ENCODE measurements at regions not wholly inside any gene's neighbourhood (a gene's known extent, or its start where the extent isn't known, plus 50 kb on each side); places are given as distances from the start of the nearest gene placed in this dataset.
"Not testable (repeated sequence)": the region's sequence is repeated elsewhere in the genome, so short reads cannot be mapped to it uniquely, and the experiment has no call there.

DNA sequence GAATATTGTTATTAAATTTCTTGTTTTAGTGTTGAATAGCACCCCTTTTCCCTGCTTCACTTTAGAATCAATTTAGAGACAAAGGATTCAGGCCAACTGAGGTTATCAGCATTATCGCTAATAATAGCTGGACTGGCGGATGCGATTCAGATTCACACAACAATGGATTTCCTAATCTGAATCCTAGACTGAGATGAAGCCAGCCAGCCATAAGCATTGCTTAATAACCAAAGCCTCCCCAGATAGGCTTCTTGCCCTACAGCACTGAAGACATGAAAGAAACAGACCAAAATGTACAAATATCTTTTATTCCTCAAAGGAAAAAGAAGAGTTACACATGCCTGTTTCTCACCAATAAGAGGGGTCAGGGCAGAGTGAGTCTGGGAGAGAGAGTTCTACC, 94.0 kb upstream of the FBXO28 start:
- H3K36me3 Mint-ChIP-seq, POLR2A ChIA-PET, DNase-seq, H3K27me3 Mint-ChIP-seq, ATAC-seq, H3K27ac Mint-ChIP-seq, H3K9me3 Mint-ChIP-seq, H3K4me1 Mint-ChIP-seq, H3K4me3 Mint-ChIP-seq: not testable (repeated sequence)

DNA sequence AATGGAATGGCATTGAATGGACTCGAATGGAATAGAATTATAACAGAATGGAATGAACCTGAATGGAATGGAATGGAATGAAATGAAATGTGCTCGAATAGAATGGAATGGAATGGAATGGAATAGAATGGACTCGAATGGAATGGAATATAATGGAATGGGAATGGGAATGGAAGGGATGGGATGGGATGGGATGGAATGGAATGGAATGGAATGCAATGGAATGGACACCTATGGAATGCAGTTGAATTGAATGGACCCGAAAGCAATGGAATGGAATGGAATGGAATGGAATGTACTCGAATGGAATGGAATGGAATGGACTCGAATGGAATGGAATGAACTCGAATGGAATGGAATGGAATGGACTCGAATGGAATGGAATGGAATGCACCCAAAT, 98.1 kb upstream of the FBXO28 start:
- H3K4me3 Mint-ChIP-seq, H3K9me3 Mint-ChIP-seq, ATAC-seq, H3K4me1 Mint-ChIP-seq, DNase-seq, H3K27ac Mint-ChIP-seq, POLR2A ChIA-PET, H3K36me3 Mint-ChIP-seq, H3K27me3 Mint-ChIP-seq: not testable (repeated sequence)

DNA sequence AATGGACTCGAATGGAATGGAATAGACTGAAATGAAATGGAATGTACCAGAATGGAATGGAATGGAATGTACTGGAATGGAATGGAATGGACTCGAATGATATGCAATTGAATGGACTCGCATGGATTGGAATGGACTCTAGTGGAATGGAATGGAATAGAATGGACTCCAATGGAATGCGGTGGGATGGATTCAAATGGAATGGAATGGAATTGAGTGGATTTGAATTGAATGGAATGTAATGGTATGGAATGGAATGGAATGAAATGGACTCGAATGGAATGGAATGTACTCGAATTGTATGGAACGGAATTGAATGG, 99.6 kb upstream of the FBXO28 start:
- POLR2A ChIA-PET: no interaction called here
- Mint-ChIP-seq H3K4me3 (no peak overlapping the region), H3K27ac (no peak overlapping the region), H3K9me3 (peaks cover 0 to 2% (median 0%) of the 10 kb centered on the region in 9 donors), H3K36me3 (peaks cover 0 to 4% (median 0%) of the 10 kb centered on the region in 3 donors), H3K27me3 (no peaks in the 10 kb centered on the region), H3K4me1 (peaks cover 0 to 2% (median 0%) of the 10 kb centered on the region in 4 donors)
- DNase-seq (no peak), ATAC-seq (no peak)

DNA sequence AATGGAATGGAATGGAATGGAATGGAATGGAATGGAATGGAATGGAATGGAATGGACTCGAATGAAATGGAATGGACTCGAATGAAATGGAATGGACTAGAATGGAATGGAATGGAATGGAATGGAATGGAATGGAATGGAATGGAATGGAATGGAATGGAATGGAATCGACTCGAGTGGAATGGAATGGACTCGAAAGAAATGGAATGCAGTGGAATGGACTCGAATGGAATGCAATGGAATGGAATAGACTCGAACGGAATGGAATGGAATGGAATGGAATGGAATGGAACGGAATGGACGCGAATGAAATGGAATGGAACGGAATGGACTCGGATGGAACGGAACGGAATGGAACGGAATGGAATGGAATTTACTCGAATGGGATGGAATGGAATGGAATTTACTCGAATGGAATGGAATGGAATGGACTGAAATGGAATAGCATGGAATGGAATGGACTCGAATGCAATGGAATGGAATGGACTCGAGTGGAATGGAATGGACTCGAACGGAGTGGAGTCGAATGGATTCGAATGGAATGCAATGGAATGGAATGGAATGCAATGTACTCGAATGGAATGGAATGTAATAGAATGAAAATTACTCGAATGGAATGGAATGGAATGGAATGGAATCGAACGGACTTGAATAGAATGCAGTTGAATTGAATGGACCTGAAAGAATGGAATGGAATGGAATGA, 100.1 kb upstream of the FBXO28 start:
- ATAC-seq, POLR2A ChIA-PET, H3K9me3 Mint-ChIP-seq, H3K27ac Mint-ChIP-seq, H3K4me3 Mint-ChIP-seq, H3K27me3 Mint-ChIP-seq, DNase-seq, H3K4me1 Mint-ChIP-seq, H3K36me3 Mint-ChIP-seq: not testable (repeated sequence)

DNA sequence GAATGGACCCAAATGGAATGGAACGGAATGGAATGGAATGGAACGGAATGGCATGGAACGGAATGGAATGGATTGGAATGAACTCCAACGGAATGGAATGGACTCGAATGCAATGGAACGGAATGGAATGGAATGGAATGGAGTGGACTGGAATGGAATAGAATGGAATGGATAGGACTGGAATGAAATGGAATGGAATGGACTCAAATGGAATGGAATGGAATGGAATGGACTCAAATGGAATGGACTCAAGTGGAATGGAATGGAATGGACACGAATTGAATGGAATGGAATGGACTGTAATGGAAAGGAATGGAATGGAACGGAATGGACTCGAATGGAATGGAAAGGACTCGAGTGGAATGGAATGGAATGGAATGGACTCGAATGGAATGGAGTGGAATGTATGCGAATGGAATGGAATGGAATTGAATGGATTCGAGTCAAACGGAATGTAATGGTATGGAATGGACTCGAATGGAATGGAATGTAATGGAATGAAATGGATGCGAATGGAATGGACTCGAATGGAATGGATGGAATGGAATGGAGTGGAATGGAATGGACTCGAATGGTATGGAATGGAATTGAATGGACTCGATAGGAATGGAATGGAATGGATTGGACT, 101.0 kb upstream of the FBXO28 start:
- DNase-seq, H3K27me3 Mint-ChIP-seq, H3K4me1 Mint-ChIP-seq, H3K9me3 Mint-ChIP-seq, H3K4me3 Mint-ChIP-seq, H3K27ac Mint-ChIP-seq, POLR2A ChIA-PET, ATAC-seq: not testable (repeated sequence)
- peaks cover 4 to 11% (median 4%) of the 10 kb centered on the region in 3 donors for H3K36me3 Mint-ChIP-seq

DNA sequence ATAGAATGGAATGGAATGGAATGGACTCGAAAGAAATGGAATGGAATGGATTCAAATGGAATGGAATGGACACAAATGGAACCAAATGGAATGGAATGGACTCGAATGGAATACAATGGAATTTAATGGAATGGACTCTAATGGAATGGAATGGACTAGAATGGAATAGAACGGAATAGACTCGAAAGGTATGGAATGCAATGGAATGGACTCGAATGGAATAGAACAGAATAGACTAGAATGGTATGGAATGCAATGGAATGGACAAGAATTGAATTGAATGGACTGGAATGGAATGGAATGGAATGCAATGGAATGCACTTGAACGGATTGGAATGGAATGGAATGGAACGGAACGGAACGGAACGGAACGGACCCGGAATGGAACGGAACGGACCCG, 101.7 kb upstream of the FBXO28 start:
- H3K9me3 Mint-ChIP-seq, H3K27ac Mint-ChIP-seq, ATAC-seq, DNase-seq, H3K27me3 Mint-ChIP-seq, POLR2A ChIA-PET, H3K4me1 Mint-ChIP-seq, H3K4me3 Mint-ChIP-seq: not testable (repeated sequence)
- H3K36me3 Mint-ChIP-seq: peaks cover 4 to 16% (median 7%) of the 10 kb centered on the region in 3 donors

DNA sequence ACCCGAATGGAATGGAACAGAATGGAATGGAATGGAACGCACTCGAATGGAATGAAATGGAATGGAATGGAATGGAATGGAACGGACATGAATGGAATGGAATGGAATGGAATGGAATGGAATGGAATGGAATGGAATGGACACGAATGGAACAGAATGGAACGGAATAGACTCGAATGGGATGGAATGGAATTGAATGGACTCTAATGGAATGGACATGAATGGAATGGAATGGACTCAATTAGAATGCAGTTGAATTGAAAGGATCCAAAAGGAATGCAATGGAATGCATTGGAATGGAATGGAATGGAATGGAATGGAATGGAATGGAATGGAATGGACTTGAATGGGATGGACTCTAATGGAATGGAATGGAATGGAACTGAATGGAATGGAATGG, 102.2 kb upstream of the FBXO28 start:
- H3K9me3 Mint-ChIP-seq, DNase-seq, POLR2A ChIA-PET: not testable (repeated sequence)

DNA sequence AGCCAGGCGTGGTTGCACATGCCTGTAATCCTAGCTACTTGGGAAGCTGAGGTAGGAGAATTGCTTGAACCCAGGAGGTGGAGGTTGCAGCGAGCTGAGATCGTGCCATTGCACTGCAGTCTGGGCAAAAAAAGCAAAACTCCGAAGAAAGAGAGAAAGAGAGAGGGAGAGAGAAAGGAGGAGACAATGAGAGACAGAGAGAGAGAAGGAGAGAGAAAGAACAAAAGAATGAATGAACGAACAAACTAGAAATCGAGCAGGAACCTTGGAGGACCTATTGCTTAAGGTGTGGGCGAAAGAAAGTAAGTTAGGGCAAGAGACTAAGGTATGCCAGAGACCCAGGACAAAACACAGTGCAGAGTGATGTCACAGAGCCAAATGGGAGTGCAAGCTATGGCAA, 102.8 kb upstream of the FBXO28 start:
- H3K4me1 Mint-ChIP-seq, H3K4me3 Mint-ChIP-seq, DNase-seq, ATAC-seq, H3K27ac Mint-ChIP-seq, H3K9me3 Mint-ChIP-seq, H3K27me3 Mint-ChIP-seq, POLR2A ChIA-PET: not testable (repeated sequence)
- peaks cover 4 to 21% (median 8%) of the 10 kb centered on the region in 3 donors for H3K36me3 Mint-ChIP-seq

More for the DNA sequence above, 102.2 kb upstream of the FBXO28 start:
- H3K27me3 Mint-ChIP-seq, H3K4me3 Mint-ChIP-seq, ATAC-seq, H3K4me1 Mint-ChIP-seq, H3K27ac Mint-ChIP-seq: not testable (repeated sequence)
- H3K36me3 Mint-ChIP-seq: peaks cover 4 to 19% (median 8%) of the 10 kb centered on the region in 3 donors

DNA sequence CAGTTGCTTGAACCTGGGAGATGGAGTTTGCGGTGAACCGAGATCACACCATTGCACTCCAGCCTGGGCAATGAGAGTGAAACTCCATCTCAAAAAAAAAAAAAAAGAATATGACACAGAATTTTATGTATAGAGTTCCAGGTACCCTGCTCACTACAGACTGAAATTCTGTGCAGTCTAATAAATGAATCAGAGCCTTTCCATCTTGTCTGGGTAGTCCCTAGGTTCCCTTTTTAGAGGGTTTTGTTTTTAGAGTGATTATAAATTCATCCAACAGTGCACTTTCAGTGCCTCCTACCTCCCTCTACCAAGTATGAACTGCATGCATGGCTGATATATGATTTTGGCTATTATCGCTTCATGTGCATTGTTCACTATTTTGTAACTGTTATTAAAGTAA, 107.9 kb upstream of the FBXO28 start:
- H3K36me3 Mint-ChIP-seq: peaks cover 4 to 30% (median 13%) of the 10 kb centered on the region in 3 donors
- H3K4me1 Mint-ChIP-seq, ATAC-seq, H3K27ac Mint-ChIP-seq, H3K4me3 Mint-ChIP-seq, DNase-seq, H3K27me3 Mint-ChIP-seq, H3K9me3 Mint-ChIP-seq, POLR2A ChIA-PET: not testable (repeated sequence)

DNA sequence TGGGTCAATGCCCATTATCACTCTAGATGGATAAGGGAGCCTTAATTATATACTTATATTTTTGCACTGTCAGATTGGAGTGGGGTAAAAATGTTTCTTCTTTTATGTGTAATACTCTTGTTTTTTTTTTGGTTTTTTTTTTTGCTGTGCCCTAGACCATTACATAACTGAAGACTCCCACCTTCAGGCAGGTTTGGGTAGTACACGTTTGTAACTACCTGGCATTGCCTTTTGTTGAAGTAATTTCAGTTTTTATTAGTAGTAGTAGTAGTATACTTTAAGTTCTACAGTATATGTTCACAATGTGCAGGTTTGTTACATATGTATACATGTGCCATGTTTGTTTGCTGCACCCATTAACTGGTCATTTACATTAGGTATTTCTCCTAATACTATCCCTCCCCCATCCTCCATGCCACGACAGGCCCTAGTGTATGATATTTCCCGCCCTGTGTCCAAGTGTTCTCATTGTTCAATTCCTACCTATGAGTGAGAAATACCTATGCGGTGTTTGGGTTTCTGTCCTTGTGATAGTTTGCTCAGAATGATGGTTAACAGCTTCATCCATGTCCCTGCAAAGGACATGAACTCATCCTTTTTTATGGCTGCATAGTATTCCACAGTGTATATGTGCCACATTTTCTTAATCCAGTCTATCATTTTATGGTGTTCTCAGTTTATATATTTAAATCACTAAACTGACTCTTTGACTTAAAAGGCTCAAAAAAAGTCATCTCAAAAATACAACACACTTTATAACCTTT, 109.2 kb upstream of the FBXO28 start:
- peaks cover 4 to 28% (median 13%) of the 10 kb centered on the region in 3 donors for H3K36me3 Mint-ChIP-seq
- POLR2A ChIA-PET, H3K4me3 Mint-ChIP-seq, H3K4me1 Mint-ChIP-seq, H3K9me3 Mint-ChIP-seq, H3K27me3 Mint-ChIP-seq: not testable (repeated sequence)
- ATAC-seq (peak; percentile 41 to 43), DNase-seq (peak; percentile 19 to 76 (median 60))
- peak overlapping the region in 8 of 10 donors; percentile 15 to 87 (median 59) for H3K27ac Mint-ChIP-seq

DNA sequence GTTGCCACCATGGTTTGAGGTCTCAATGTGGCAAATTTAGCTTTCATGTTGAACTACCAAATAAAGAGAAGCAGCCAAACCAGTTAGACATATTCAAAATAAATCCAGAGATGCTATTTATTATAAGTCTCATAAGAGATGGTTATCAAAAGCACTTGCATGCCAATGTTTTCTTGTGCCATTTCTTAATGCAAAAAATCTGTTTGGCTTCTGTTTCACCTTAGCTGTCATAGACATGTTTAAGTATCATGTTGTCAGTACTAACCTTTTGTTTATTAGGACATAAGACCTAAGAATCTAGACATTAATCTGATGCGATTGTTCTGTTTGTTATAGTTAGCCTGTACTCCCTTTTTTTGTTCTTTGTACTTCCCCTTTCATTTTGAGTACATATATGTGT, 110.0 kb upstream of the FBXO28 start:
- H3K9me3 Mint-ChIP-seq, H3K4me3 Mint-ChIP-seq, ATAC-seq, H3K27me3 Mint-ChIP-seq, POLR2A ChIA-PET, DNase-seq: not testable (repeated sequence)
- H3K4me1 Mint-ChIP-seq: peaks cover 3 to 12% (median 6%) of the 10 kb centered on the region in 4 donors
- peaks cover 4 to 27% (median 13%) of the 10 kb centered on the region in 3 donors for H3K36me3 Mint-ChIP-seq
- peak overlapping the region in 3 of 10 donors; percentile 20 to 87 (median 51) for H3K27ac Mint-ChIP-seq

DNA sequence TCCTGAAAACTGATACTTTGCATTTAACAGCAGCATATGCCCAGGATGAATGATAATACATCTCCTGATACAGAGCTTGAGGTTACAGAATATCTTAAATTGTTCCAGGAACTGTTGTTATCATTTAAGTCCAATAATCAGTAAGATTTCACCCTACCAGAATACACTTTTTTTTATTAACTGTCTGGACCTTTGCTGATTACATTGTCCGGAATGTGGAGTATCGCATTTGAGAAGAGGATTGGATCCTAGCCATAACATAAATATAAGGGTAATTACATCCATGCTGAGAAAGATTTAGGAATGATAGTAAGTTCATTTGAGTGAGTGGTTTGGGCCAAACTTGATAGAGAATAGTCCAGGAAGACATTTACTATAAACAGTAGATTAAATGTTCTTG, 112.2 kb upstream of the FBXO28 start:
- H3K36me3 Mint-ChIP-seq: peaks cover 0 to 19% (median 5%) of the 10 kb centered on the region in 3 donors
- H3K4me1 Mint-ChIP-seq: peaks cover 5 to 15% (median 11%) of the 10 kb centered on the region in 4 donors
- ATAC-seq, DNase-seq, H3K9me3 Mint-ChIP-seq, H3K27me3 Mint-ChIP-seq, H3K27ac Mint-ChIP-seq, POLR2A ChIA-PET, H3K4me3 Mint-ChIP-seq: not testable (repeated sequence)

DNA sequence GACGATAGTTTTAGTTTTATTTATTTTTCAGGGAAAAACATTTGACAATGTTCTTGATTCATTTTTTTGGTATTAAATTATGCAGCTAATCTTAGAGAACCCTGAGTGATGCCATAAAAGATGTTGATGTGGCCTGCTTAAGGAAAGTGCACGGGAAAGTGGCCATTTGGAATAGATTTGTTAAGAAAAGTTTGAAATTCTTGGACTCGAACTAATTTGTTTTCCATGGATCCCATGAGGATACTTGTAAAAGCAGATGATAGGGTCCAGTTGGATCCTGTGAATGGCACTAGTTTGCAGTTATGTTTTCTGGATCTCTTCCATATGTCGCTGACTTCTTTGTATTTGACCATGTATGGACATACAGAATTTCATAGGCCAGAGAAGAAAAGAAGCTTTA, 114.2 kb upstream of the FBXO28 start:
- Mint-ChIP-seq H3K4me1 (peaks cover 5 to 15% (median 11%) of the 10 kb centered on the region in 4 donors), H3K36me3 (peaks cover 0 to 14% (median 2%) of the 10 kb centered on the region in 3 donors)
- H3K4me3 Mint-ChIP-seq, DNase-seq, H3K27me3 Mint-ChIP-seq, POLR2A ChIA-PET, ATAC-seq, H3K27ac Mint-ChIP-seq, H3K9me3 Mint-ChIP-seq: not testable (repeated sequence)

Data from naive thymus-derived CD8-positive, alpha-beta T cell (primary cell).